ENCODE measurements at regions not wholly inside any gene's neighbourhood (a gene's known extent, or its start where the extent isn't known, plus 50 kb on each side); places are given as distances from the start of the nearest gene placed in this dataset.

DNA sequence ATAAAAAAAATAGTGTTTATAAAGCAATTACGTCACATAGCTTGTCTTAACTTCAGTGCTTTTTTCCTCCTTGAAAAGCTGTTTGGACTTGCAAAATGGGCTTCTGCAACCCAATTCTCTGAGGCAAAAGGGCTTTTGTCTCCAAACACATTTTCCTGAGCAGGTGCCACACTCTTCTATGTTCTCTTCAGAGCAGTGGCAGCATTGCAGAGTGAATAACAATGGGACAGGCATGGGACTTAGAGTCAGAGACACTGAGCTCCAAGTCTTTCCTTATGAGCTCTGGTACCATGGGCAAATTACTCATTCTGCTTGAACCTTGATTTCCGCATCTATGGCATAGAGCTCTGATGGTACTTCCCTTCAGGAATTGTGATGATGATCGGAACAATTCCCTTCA, 149.0 kb downstream of the ARL6IP6 start:
- no peak for DNase-seq (ENCODE audit: low read depth)
- TF ChIP-seq, protein P1, sequence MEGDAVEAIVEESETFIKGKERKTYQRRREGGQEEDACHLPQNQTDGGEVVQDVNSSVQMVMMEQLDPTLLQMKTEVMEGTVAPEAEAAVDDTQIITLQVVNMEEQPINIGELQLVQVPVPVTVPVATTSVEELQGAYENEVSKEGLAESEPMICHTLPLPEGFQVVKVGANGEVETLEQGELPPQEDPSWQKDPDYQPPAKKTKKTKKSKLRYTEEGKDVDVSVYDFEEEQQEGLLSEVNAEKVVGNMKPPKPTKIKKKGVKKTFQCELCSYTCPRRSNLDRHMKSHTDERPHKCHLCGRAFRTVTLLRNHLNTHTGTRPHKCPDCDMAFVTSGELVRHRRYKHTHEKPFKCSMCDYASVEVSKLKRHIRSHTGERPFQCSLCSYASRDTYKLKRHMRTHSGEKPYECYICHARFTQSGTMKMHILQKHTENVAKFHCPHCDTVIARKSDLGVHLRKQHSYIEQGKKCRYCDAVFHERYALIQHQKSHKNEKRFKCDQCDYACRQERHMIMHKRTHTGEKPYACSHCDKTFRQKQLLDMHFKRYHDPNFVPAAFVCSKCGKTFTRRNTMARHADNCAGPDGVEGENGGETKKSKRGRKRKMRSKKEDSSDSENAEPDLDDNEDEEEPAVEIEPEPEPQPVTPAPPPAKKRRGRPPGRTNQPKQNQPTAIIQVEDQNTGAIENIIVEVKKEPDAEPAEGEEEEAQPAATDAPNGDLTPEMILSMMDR (IDR thresholded peaks at IDR 0.05; ENCODE audit: control insufficient read depth, extremely low read depth, insufficient read depth) = no peak
- H3K4me3 ChIP-seq (ENCODE audit: low read depth, low read length) = no peak overlapping the region

DNA sequence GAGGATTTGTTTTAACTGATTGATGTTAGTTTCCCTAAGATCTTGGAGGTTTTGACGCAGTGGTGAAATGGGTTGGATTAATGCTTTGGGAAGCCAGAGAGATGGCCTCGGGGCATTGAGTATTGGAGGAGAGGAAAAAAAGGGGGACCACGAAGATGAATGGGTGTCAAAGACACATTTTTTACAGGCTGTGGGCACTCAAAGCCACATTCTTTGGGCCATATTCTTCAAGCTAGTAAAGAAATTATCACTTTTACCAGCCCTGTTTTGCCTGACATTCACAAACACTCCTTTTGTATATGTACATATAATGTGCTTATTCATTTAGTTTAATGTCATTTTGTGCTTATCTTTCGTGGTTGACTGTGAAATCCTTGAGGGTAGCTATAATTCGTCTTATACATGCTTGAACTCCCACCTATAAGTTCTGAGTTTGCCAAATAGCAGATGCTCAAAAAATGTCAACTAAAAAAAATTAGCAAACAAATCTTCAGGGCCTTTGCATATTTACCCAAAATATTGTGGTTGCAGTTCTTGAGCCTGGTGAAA, 146.3 kb downstream of the ARL6IP6 start:
- H3K4me3 ChIP-seq (ENCODE audit: low read depth, low read length) = no peak overlapping the region
- DNase-seq (ENCODE audit: low read depth) = no peak
- TF ChIP-seq, protein P1 (IDR thresholded peaks at IDR 0.05; ENCODE audit: control insufficient read depth, extremely low read depth, insufficient read depth) = no peak

DNA sequence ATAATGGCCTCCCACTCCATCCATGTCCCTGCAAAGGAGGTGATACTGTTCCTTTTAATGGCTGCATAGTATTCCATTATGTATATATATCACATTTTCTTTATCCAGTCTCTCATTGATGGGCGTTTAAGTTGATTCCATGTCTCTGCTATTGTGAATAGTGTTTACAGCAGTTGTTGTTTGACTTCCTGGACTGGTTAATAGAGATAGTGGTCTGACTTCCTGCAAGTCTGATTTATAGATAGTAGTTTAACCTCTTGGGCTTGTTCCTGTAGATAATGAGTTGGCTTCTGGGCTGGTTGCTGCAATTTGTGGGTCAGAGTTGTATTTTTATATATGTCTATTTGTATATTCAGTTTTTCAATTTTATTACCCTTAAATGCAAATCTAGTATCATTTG, 145.4 kb downstream of the ARL6IP6 start:
- DNase-seq (ENCODE audit: low read depth) = no peak
- TF ChIP-seq, protein P1 (IDR thresholded peaks at IDR 0.05; ENCODE audit: control insufficient read depth, extremely low read depth, insufficient read depth) = no peak
- H3K4me3 ChIP-seq (ENCODE audit: low read depth, low read length) = no peak overlapping the region

DNA sequence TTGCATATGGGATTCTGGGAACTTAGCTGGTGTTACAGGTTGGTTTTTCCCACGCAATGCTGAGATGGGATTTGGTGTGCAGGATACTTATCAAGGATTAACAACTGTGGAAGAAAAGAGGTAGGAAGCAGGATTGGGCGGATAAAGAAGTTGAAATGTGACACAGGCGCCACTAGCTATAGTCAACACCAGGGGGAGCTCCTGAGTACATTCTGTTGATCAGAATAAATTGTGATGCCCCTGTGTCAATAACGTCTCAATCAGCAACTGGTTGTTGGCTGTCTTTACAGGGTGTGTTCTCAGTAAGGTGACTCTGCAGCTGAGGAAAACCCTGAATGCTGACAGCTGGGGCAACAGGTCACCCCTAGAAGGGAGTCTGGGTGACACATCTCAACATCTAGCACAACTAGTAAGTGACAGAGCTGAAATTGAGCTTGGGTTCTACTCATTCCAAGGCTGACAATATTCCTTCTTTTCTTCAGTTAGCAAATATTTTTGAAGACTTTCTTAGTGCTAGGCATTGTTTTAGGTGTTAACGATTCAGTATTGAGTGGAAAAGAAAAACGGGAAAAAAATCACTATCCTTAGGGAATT, 143.0 kb downstream of the ARL6IP6 start:
- TF ChIP-seq, protein P1 (IDR thresholded peaks at IDR 0.05; ENCODE audit: control insufficient read depth, extremely low read depth, insufficient read depth) = peak; percentile 79
- DNase-seq (ENCODE audit: low read depth) = peak; percentile 3

DNA sequence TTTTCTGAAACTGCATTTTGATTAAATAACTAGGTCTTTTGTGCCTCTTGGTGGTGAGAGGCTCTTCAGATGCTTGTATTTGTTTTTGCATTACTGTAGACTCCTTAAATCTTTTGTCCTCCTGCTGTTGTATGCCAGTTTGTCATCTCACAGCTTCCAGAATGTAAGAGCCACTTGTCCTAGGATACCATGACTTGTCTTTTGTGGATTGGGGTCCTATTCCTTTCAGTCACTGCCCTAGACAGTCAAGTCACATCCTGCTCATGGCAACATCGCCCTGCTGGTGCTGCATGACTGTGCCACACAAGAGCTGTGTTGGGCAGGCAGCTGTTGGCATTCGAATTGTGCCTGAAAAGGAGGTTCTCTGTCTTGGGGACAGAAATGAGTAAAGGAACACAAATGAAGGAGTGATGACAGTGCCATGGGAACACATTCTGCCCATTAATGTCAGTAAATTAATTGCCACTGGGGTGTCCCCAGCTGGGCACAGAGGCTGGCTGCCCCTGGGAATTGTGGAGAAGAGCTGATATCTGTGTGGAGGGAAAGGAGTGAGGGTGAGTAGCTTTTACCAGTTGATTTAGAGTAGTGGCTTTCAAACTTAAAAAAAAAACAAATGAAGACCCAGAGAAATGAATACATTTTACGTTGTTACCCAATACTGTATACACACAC, 140.3 kb downstream of the ARL6IP6 start:
- TF ChIP-seq, protein P1 (IDR thresholded peaks at IDR 0.05; ENCODE audit: control insufficient read depth, extremely low read depth, insufficient read depth) = no peak
- no peak overlapping the region for H3K4me3 ChIP-seq (ENCODE audit: low read depth, low read length)

More for the DNA sequence above, 143.0 kb downstream of the ARL6IP6 start:
- H3K4me3 ChIP-seq (ENCODE audit: low read depth, low read length) = no peak overlapping the region

DNA sequence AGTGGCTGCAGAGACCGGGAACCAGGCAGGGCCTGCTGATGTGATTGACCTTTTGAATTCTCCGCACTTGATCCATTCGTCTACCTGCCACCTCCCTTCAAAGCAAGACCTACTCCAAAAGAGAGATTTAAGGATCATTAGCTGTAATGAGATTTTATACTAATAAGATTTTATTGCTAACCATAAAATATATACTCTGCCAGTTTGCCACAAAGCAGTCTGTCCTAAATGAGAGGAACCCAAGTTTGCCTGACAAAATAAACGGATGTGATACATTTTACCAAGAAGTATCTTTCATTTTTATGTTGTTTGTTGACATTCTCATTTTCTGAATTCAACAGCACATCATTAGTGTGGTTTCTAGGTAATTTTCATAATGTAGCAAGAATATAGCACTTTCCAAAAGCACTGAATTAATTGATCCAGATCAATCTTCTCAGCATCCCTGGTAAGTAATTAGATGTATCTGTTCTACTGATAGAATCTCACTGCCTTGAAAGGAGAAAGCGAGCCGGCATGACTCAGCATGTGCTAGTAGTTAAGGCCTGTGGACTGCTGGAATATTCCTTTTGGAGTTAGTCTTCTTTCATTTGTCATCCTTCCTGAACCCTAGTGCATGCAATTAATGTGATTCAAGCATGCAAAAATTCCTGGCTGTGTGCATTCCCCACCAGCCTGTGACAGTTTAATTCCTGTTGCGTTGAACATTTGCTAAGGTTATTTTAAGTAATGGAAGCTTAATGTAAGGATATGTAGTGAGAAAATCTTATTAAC, 128.5 kb downstream of the ARL6IP6 start:
- no peak for DNase-seq (ENCODE audit: low read depth)
- TF ChIP-seq, protein P1 (IDR thresholded peaks at IDR 0.05; ENCODE audit: control insufficient read depth, extremely low read depth, insufficient read depth) = no peak
- no peak overlapping the region for H3K4me3 ChIP-seq (ENCODE audit: low read depth, low read length)

More for the DNA sequence above, 140.3 kb downstream of the ARL6IP6 start:
- DNase-seq (ENCODE audit: low read depth) = no peak
